HL-60 (cell line): ENCODE measurements at regions not wholly inside any gene's neighbourhood (a gene's known extent, or its start where the extent isn't known, plus 50 kb on each side); places are given as distances from the start of the nearest gene placed in this dataset.

ENCODE experiments used
- CTCF ChIP-seq: IDR thresholded peaks from one replicate; pipeline ENCODE4 v1.5.1; 2011; ENCODE audit warnings: low read length, control low read depth, inconsistent platforms; ENCODE audit not compliant: insufficient read depth
- GABPA ChIP-seq: IDR thresholded peaks from 2 replicates; pipeline ENCODE4 v1.6.1; 2012; ENCODE audit warnings: low read depth
- POLR2AphosphoS5 ChIP-seq: IDR thresholded peaks from 2 replicates; pipeline ENCODE4 v1.6.1; 2012; ENCODE audit warnings: low read depth
- SPI1 ChIP-seq: IDR thresholded peaks from 2 replicates; pipeline ENCODE4 v1.6.1; 2012; ENCODE audit warnings: low read depth, mild to moderate bottlenecking, borderline replicate concordance

DNA sequence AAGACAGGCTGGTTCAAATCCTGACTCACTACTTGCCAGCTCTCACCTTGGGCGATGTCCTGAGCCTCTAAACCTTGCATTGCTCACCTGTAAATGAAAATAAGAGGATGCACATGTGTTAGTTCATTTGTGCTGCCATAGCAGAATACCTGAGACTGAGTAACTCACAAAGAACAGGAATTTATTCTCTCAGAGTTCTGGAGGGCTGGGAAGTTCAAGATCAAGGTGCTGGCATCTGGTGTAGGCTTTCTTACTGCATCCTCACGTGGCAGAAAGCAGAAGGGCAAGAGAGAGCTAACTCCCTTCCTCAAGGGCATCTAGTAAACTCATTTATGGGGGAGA, 222.7 kb downstream of the MTHFS start:
- no peak for TF ChIP-seq CTCF
- TF ChIP-seq POLR2AphosphoS5 = no peak
- no peak for TF ChIP-seq GABPA
- no peak for TF ChIP-seq SPI1
